Kasumi-1 (cell line): ENCODE measurements at regions not wholly inside any gene's neighbourhood (a gene's known extent, or its start where the extent isn't known, plus 50 kb on each side); places are given as distances from the start of the nearest gene placed in this dataset.
"Not testable (repeated sequence)": the region's sequence is repeated elsewhere in the genome, so short reads cannot be mapped to it uniquely, and the experiment has no call there.

Experiments
- DNase-seq, 2 experiments: peaks; one replicate each; lab custom pipeline; 2025; lab: John Stamatoyannopoulos, UW

GRCh38 chr1:34369701-34370455, 193.2 kb downstream of the C1orf94 start:
- DNase-seq = no peak

DNA sequence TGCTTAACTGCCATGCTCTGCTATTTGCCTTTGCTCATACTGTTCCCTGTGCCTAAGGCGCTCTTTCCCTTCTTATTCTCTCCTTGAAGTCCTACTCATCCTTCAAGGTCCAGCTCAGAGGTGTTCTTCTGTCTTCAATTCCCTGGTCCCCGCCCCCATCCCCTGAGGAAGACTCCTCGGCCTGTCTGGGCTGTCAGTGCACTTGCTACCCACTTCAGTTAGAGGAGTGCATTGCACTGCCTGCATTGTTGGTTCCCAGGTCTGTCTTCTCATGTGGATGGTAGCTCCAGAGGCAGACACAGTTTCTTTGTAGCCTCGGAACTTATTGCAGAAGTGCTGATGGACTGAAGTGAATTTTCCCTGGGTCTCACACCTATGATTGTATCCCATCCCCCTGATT, 194.0 kb downstream of the C1orf94 start:
- DNase-seq = no peak

- not testable (repeated sequence) for DNase-seq
Measured at GRCh38 chr1:34371179-34371578, 194.5 kb downstream of the C1orf94 start.

GRCh38 chr1:34371829-34372532, 195.3 kb downstream of the C1orf94 start:
- no peak for DNase-seq

DNA sequence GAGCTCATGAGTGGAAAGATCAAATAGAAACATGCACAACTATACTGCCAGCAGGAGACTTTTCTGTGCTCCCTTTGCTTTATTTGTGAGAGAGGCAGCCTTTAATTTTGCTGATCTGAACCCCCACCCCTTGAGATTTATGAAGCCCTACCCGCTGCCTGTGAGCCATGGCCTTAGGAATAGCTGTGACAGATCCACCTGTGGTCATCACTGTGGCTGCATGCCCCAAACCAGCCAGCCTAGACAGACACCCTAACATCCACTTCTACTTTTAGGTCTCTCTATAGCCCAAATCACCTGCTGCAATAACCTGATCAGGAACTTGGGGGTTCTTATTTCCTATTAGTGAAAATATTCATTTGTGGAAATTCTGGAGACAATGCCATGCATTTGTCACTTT, 196.2 kb downstream of the C1orf94 start:
- DNase-seq = no peak

- no peak for DNase-seq
Measured at GRCh38 chr1:34373912-34374311, 197.2 kb downstream of the C1orf94 start.

GRCh38 chr1:34376531-34376930, 199.8 kb downstream of the C1orf94 start:
- DNase-seq = no peak

DNA sequence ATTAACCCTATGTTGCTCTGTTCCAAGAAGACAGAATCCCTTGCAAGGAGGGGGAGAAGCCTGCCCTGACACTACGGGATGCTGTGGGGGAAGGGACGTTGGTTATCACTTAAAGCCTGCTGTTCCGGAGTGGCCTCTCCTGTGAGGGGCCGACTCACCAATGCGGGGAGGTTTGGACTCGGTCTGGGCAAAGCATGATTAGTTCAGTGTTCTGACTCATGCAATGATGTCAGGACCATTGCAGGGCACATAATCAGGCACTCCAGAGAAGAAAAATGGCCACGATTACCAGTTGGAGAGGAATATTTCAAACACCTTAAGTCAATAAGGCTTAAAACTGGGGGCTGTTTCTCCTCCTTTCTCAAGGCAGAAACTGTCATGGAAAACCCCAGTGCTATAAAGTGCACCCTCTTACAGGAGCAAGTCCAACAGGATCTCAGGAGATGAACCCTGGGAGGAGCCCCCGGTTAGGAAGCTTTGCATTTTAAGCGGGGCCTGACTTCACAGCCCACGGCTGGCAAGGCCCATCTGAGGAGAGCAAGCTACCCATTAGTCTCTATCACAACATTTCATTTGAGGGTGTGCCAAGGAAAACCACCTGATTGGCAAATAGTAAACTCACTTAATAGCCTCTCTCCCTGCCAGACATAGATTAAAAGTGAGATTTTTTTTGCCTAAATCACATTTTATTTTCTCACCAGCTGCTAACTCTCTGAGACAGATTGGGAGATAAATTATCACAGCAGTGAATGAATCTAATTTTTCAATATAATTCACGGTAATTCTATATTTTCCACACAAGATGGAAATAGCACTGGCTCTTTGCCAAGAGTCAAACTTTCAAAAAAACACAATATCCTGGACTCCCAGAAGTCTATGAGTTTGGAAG, 202.5 kb downstream of the C1orf94 start:
- no peak for DNase-seq

GRCh38 chr1:34379911-34380310, 203.2 kb downstream of the C1orf94 start:
- DNase-seq = no peak

DNA sequence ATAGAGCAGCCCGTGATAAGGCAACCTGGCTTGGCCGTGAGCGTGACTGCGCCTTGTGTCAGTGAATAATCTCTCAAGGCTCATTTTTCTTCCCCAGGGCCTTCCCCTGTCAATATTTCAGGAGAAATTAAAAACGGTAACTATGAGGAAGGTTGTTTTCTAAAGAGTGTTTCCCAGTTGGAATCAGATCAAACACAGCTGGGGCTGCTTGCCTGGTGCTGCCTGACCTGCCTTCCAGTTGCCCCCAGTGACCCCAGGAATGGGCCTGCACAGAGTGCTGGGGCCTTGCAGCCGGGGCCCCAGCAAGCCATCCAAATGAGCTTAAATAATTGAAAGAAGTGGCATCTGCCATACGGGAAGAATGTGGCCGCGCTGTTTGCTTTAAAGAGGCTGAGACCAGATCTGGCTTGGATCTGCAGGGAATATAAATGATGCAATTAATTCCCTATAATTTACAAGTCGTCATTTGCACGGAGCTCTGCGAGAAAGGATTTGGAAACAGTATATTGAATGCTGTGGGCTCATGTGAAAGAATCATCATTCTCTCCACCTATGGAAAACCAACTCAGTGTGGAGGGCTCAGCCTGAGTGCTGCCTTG, 203.9 kb downstream of the C1orf94 start:
- no peak for DNase-seq

DNA sequence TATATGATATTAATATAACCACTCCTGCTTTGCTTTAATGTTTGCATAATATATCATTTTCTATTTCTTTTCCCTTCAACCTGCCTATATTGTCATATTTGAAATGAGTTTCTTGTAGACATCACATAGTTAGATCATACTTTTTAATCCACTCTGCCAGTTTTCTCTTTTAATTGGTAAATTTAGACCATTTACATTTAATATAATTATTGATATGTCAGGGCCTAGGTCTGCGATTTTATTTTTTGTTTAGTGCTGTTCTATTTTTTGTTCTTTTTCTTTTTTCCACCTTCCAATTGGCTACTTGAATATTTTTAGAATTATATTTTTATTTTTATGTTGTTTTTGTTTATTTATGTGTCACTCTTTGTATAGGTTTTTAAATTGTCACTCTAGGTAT, 213.3 kb downstream of the C1orf94 start:
- DNase-seq = no peak

DNA sequence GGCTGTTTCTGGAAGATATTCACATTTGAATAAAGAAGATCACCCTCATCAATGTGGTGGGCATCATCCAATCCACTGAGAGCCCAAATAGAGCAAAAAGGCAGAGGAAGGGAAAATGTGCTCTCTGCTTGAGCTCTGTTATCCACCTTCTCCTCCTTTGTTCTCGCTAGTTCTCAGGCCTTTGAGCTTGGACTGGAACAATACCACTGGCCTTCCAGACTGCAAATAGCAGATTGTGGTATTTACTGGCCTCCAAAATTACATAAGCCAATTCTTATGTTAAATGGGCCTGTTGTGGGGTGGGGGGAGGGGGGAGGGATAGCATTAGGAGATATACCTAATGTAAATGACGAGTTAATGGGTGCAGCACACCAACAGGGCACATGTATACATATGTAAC, 219.3 kb downstream of the C1orf94 start:
- DNase-seq = no peak

DNA sequence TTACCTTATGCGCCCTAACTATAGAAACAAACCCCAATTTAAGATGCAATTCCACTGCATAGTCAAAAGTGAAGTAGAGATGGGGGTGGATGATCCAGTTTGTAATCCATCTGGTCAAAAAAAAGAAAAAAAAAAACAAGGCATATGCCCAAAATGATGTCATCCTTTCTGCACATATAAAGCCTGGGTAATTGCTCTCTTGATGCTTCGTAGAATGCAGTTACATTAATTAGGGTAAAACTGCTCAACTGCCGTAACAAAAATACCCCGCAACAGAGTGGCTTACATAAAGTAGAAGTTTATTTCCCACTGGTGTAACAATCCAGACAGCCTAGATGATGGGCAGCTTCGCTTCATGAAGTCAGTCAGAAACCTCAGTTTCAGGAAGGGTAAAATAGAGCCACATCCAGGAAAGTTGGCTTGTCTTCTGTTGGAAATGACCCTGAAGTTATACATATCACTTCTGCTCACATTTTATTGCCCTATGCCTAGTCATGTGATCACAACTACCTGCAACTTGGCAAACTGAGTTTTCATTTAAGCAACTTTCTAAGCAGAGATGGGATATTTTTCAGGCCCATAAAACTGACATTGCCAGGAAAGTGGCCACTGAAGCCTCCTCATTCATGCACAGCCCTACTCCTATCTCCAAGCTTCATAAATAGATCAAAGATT, 221.7 kb downstream of the C1orf94 start:
- DNase-seq = no peak

- no peak for DNase-seq
Measured at GRCh38 chr1:34398916-34399275, 222.2 kb downstream of the C1orf94 start.

DNA sequence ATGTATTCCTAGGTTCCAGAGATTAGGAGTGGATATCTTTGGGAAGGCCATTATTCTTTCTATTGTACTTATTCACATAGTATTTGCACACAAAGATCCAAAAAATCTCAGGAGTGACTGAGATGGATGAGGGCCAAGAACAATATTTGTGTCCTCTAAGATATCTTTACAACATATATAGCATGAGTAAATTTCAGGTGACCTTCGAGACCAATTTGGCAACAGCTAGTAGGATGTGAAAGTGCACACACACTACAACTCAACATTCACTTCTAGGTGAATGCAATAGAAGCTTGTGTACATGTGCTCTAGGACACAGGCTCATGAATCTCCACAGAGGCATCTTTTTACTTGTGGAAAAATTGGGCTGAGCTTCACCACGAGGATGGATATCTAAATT, 224.0 kb downstream of the C1orf94 start:
- DNase-seq = no peak

DNA sequence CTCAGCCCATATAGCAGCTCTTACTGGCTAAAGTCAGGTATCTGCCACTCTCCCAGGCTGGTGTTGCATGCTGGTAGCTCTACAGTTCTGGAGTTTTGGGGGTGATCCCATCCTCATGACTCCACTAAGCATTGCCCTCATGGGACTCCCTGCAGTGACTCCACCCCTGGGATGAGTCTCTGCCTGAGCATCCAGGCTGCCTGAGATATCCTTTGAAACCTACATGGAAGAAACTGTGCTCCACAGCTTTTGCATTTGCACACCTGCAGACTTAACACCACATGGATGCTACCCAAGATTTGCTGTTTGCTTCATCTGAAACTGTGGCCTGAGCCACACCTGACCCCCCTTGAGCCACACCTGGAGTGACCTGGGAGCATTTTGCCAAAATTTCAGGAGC, 226.4 kb downstream of the C1orf94 start:
- DNase-seq = no peak

DNA sequence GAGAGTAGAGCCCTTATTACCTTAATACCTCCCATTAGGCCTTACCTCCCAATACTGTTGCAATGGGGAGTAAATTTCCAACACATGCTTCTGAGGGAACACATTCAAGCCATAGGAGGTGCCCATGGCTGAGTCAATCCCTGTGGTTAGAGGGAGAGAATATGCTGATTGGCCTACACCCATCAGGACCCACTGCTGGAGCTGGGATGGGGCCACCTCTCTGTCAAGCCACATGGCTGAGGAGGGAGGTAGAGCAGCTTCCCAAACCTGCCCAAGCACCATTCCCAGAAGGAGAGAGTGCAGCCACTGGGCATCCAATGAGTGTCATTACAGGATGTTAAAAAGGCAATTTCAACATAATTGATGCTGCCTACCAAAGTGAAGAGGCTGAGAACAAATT, 228.1 kb downstream of the C1orf94 start:
- DNase-seq = no peak

GRCh38 chr1:34405266-34405959, 228.7 kb downstream of the C1orf94 start:
- no peak for DNase-seq

DNA sequence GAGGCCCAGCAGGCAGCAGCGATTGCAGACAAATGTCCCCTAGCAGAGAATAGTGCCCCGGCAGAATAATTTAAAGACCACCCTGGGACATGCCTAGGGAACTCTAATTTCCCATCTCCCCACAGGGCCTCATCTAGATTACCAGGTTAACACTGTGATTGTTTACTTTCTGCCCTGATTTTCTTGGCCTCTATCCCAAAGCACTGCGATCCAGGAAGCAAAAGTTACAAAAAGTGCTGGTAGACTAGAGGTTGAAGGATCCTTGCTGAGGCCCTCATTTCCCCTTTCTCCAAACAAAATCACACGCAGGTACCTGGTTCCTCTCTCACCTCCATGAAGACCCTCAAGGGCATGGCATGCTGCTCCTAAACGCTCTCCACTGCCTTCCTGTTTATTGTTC, 229.7 kb downstream of the C1orf94 start:
- DNase-seq = no peak

- no peak for DNase-seq
Measured at GRCh38 chr1:34406833-34407539, 230.3 kb downstream of the C1orf94 start.

DNA sequence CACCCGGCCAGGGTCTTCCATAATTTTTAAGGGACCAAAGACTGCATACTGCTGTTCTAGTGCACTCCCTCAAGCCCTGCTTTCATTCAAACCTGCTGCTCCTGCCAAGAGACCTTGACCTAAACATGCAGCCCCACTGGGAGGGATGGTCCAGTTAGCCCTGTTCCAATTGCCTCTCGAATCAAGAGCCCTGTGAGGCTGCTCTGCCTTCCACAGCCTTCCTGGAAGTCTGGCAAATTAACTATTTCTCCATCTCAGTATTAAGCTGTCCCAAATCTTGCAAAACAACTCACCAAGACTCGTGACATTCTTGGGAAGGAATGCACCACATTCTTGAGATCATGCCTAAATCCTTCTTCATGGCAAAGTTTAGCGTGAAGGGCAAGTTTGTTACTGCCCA, 231.3 kb downstream of the C1orf94 start:
- no peak for DNase-seq
